Endothelial cell of umbilical vein (primary cell): ENCODE measurements at regions not wholly inside any gene's neighbourhood (a gene's known extent, or its start where the extent isn't known, plus 50 kb on each side); places are given as distances from the start of the nearest gene placed in this dataset.

Source experiments
- BruUV-seq: library from RNA; stranded (reverse); fragments of 400-500 nt; replicated peaks from 2 replicates; lab custom pipeline; 2021; lab: Mats Ljungman, UMichigan
- CTCF ChIA-PET: fragments of 300-600, 350-600 bp; sonication (Branson Sonifier 250); formaldehyde crosslinking; loops from one replicate; lab custom pipeline; 2021; ENCODE audit warnings: antibody characterized with exemption, inconsistent platforms; lab: Charles Lee
- POLR2A ChIA-PET: fragments of 300-600, 350-600 bp; sonication (Branson Sonifier 250); formaldehyde crosslinking; loops from one replicate; lab custom pipeline; 2021; ENCODE audit warnings: antibody characterized with exemption, inconsistent platforms; lab: Charles Lee
- DNase-seq: peaks from one replicate; pipeline ENCODE4 v3.0.0-alpha.2; 2011; ENCODE audit warnings: low read depth, low spot score
- FAIRE-seq: peaks from 2 replicates; lab custom pipeline; 2011; peaks lifted over from hg19 to GRCh38; lab: Jason Lieb, UNC
- H2AFZ ChIP-seq: 2 replicates; pipeline ENCODE4 v1.6.0; 2012; ENCODE audit warnings: low read depth, low read length, control low read depth, inconsistent platforms
- H3K27ac ChIP-seq: 2 replicates; pipeline ENCODE4 v1.5.1; 2011; ENCODE audit warnings: low read depth, mild to moderate bottlenecking, control low read depth, low read length, moderate library complexity; ENCODE audit not compliant: insufficient read depth
- H3K27me3 ChIP-seq, 2 experiments: 2 replicates each; pipeline versions ENCODE4 v1.6.0 to v1.6.1; 2011; ENCODE audit warnings: low read length in 2 of 2, mixed read lengths in 1 of 2; ENCODE audit not compliant: control insufficient read depth in 2 of 2, insufficient read depth in 2 of 2
- H3K36me3 ChIP-seq, 2 experiments: 2 replicates in 1 of 2; 3 replicates in 1 of 2; pipeline ENCODE4 v1.5.1; 2011; ENCODE audit warnings: low read length in 2 of 2, mild to moderate bottlenecking in 1 of 2, moderate library complexity in 1 of 2; ENCODE audit not compliant: control insufficient read depth in 2 of 2, insufficient read depth in 2 of 2; ENCODE audit errors: extremely low read depth in 1 of 2
- H3K4me1 ChIP-seq: 3 replicates; pipeline ENCODE4 v1.5.1; 2011; ENCODE audit warnings: mild to moderate bottlenecking, low read length; ENCODE audit not compliant: control insufficient read depth, insufficient read depth; ENCODE audit errors: extremely low read depth
- H3K4me2 ChIP-seq: 2 replicates; pipeline ENCODE4 v1.6.1; 2011; ENCODE audit warnings: low read length, control low read depth, mixed read lengths; ENCODE audit not compliant: insufficient read depth
- H3K4me3 ChIP-seq, 3 experiments: fragments of 200-600 bp in 1 of 3; sonication (generic), shearing (Covaris generic) in 1 of 3; replicated peaks in 1 of 3; 2 replicates each; pipeline ENCODE4 v1.5.1; 2011 to 2016; ENCODE audit warnings: control low read depth in 3 of 3, low read length in 3 of 3, mild to moderate bottlenecking in 2 of 3, inconsistent platforms in 1 of 3, low read depth in 1 of 3, moderate library complexity in 1 of 3; ENCODE audit not compliant: insufficient read depth in 1 of 3
- H3K79me2 ChIP-seq: 2 replicates; pipeline ENCODE4 v1.6.0; 2012; ENCODE audit warnings: low read length, inconsistent platforms; ENCODE audit not compliant: control insufficient read depth, insufficient read depth
- H3K9ac ChIP-seq: replicated peaks from 2 replicates; pipeline ENCODE3; 2011; ENCODE audit warnings: low read length, control low read depth; ENCODE audit not compliant: insufficient read depth; ENCODE audit errors: extremely low read depth
- H3K9me1 ChIP-seq: replicated peaks from 3 replicates; pipeline ENCODE4 v1.6.0; 2011; ENCODE audit warnings: mild to moderate bottlenecking, low read length; ENCODE audit not compliant: control insufficient read depth, insufficient read depth; ENCODE audit errors: extremely low read depth
- H3K9me3 ChIP-seq: replicated peaks from 2 replicates; pipeline ENCODE4 v1.5.1; 2012; ENCODE audit warnings: low read length, inconsistent platforms; ENCODE audit not compliant: control insufficient read depth, insufficient read depth
- H4K20me1 ChIP-seq: replicated peaks from 2 replicates; pipeline ENCODE3; 2011; ENCODE audit warnings: mild to moderate bottlenecking, low read length; ENCODE audit not compliant: control insufficient read depth, insufficient read depth; ENCODE audit errors: extremely low read depth
- CTCF ChIP-seq, 2 donors: IDR thresholded peaks; 1 replicate in 1 of 2; 2 replicates in 1 of 2; pipeline ENCODE4 v1.5.1; 2011; ENCODE audit warnings: low read length in 2 of 2, mild to moderate bottlenecking in 2 of 2, moderate library complexity in 2 of 2, control low read depth in 1 of 2, inconsistent platforms in 1 of 2, low read depth in 1 of 2; ENCODE audit not compliant: insufficient read depth in 1 of 2; ENCODE audit errors: extremely low read depth in 1 of 2
- EZH2 ChIP-seq: IDR thresholded peaks from 2 replicates; pipeline ENCODE4 v1.6.1; 2012; ENCODE audit warnings: borderline replicate concordance, low read depth, mild to moderate bottlenecking, moderate library complexity, low read length, inconsistent platforms; ENCODE audit not compliant: severe bottlenecking
- FOS ChIP-seq: IDR thresholded peaks from 2 replicates; pipeline ENCODE4 v1.6.1; 2011; ENCODE audit warnings: mild to moderate bottlenecking, low read length, moderate library complexity, borderline replicate concordance; ENCODE audit not compliant: insufficient read depth
- GATA2 ChIP-seq: IDR thresholded peaks from 2 replicates; pipeline ENCODE4 v1.7.0; 2011; ENCODE audit warnings: low read depth, mild to moderate bottlenecking, moderate library complexity, mixed read lengths, low read length; ENCODE audit not compliant: insufficient read length, insufficient read depth
- JUN ChIP-seq: IDR thresholded peaks from 2 replicates; pipeline ENCODE4 v1.6.1; 2011; ENCODE audit warnings: borderline replicate concordance, low read depth; ENCODE audit not compliant: insufficient read length, insufficient read depth
- MAX ChIP-seq: IDR thresholded peaks from 2 replicates; pipeline ENCODE4 v1.6.1; 2011; ENCODE audit not compliant: insufficient read depth, insufficient read length
- MYC ChIP-seq: IDR thresholded peaks from one replicate; pipeline ENCODE4 v1.6.1; 2011; ENCODE audit warnings: mild to moderate bottlenecking, low read depth, low read length
- POLR2A ChIP-seq: IDR thresholded peaks from 2 replicates; pipeline ENCODE4 v1.6.1; 2012; ENCODE audit warnings: low read depth, mild to moderate bottlenecking, control low read depth, low read length
- POLR2AphosphoS5 ChIP-seq: IDR thresholded peaks from 2 replicates; pipeline ENCODE4 v1.6.1; 2012; ENCODE audit warnings: low read depth, mild to moderate bottlenecking, control low read depth, low read length, moderate library complexity; ENCODE audit not compliant: insufficient read depth
- dilution Hi-C: fragments of 300-500 bp; cut with MboI; formaldehyde crosslinking; loops from one replicate; pipeline ENCODE4 v1.15.0; 2019; ENCODE audit warnings: low sequenced_read_pairs; ENCODE audit not compliant: extremely low pct_ligation_motif_present
- intact Hi-C: fragments of 100-400 bp; cut with micrococcal nuclease; formaldehyde crosslinking; loops from one replicate; pipeline ENCODE4 v1.10.0; 2022

GRCh38 chr17:17417718-17418181 lies 59.0 kb upstream of the MED9 start:
- Histone ChIP-seq H4K20me1 (no peaks in the 10 kb centered on the region), H3K4me2 (no peak overlapping the region), H3K9me1 (no peaks in the 10 kb centered on the region), H3K4me3 (no peak overlapping the region), H3K27ac (peak overlapping the region; percentile 94), H3K4me1 (peaks cover 39% of the 10 kb centered on the region), H3K9ac (no peak overlapping the region), H3K36me3 (no peaks in the 10 kb centered on the region), H2AFZ (no peak overlapping the region), H3K9me3 (no peaks in the 10 kb centered on the region), H3K79me2 (no peaks in the 10 kb centered on the region), H3K27me3 (no peaks in the 10 kb centered on the region)
- TF ChIP-seq MAX = no peak
- TF ChIP-seq MYC = no peak
- no peak for TF ChIP-seq POLR2AphosphoS5
- no peak for TF ChIP-seq GATA2
- no peak for TF ChIP-seq EZH2
- TF ChIP-seq FOS = no peak
- TF ChIP-seq POLR2A = no peak
- no peak for TF ChIP-seq JUN
- no peak for TF ChIP-seq CTCF (IDR thresholded peaks at IDR 0.05; ENCODE audit: extremely low read depth in 1 of 2, insufficient read depth in 1 of 2, low read depth in 1 of 2, low read length in 2 of 2)
- dilution Hi-C loops = no loop called here
- no peak for FAIRE-seq
- intact Hi-C loops = loop anchor here (10.0 kb wide), 1 partner anchor 983 kb away; no protein-coding TSS in a partner anchor
- DNase-seq = no peak
- ChIA-PET POLR2A (interaction anchor here (1.2 to 2.1 kb wide), 2 partner anchors 79 to 173 kb away, joined by 3 to 7 read pairs; partner anchors contain the start of gene RASD1), CTCF (interaction anchor here (1.7 to 3.2 kb wide), 5 partner anchors 15 to 196 kb away, joined by 5 to 13 read pairs (median 8); no protein-coding TSS in a partner anchor)
- BruUV-seq = no TSS peak
